Fibroblast of upper back skin (primary cell): ENCODE measurements at regions not wholly inside any gene's neighbourhood (a gene's known extent, or its start where the extent isn't known, plus 50 kb on each side); places are given as distances from the start of the nearest gene placed in this dataset.
"Not testable (repeated sequence)": the region's sequence is repeated elsewhere in the genome, so short reads cannot be mapped to it uniquely, and the experiment has no call there.

Source experiments
- DNase-seq: peaks from one replicate; pipeline ENCODE4 v3.0.0-alpha.2; 2013

GRCh38 chr14:25699981-25700380 is 650.0 kb upstream of the STXBP6 start:
- DNase-seq: no peak

DNA sequence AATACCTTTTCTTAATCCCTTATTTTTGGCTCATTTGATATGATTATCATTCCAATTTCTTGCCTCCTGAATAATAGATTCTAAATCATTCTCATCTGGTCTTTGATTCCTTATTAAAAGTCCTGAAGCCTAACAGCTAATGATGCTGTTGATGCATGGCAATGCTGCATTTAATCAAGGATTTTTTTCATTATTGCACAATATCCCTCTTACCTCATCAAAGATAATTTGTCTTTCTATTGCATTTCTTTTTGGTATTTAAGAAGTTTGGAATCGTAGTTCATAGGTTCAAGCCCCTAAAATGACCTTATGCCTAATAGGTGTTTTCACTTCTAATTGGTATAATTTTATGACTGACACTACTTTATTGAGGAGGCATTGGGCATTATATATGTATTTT is 648.2 kb upstream of the STXBP6 start:
- DNase-seq: no peak

DNA sequence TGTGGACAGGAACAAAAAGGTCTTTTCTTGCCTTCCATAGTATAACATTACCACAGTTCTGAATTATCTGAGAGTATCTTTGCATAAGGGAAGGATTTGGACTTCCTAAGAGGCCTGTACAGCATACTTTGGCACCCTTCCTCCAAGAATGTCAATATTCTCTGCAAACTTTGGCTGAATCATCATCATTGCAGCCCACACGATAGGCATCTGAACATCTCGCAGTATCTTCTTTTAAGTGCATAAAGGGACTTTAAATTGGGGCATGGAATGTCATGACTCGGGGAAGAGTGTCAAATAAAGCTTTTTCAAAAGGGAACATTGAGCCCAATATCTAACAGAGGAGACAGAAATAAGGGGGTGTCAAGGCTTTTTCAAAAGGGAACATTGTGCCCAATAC is 646.2 kb upstream of the STXBP6 start:
- no peak for DNase-seq

DNA sequence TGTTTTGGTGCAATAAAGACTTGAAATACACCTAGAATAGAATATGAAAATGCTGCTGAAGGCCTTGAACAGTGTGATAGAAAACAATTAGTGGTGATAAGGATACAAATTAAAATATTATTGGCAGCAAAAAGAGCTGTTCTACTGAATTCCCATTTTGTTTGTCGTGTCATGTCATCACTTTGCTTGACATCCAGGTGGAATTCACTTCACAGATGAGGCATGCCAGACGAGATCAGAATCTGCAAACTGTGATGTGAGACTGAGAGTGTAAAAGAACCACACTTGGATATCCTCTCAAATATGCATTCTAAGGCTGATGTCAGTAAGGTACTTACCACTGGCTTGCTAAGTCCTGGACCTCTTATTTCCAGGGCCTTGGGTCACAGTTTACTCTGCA is 635.1 kb upstream of the STXBP6 start:
- DNase-seq: no peak

DNA sequence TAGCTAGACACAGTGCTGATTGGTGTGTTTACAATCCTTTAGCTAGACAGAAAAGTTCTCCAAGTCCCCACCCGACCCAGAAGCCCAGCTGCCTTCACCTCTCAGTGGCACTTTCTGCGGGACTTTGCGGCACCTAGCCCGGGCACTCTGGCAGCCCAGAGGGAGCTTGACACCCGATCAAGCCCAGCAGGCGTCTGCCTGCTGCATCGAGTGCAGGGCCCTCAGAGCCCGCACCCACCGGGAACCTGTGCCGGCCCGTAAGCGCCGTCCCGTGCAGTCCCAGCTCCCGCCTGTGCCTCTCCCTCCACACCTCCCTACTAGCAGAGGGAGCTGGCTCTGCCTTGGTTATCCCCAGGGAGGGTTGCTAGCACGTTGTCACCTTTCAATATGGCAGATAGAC is 631.0 kb upstream of the STXBP6 start:
- DNase-seq: no peak

- DNase-seq: not testable (repeated sequence)
These were observed 630.6 kb upstream of the STXBP6 start for GRCh38 chr14:25680511-25680910.

DNA sequence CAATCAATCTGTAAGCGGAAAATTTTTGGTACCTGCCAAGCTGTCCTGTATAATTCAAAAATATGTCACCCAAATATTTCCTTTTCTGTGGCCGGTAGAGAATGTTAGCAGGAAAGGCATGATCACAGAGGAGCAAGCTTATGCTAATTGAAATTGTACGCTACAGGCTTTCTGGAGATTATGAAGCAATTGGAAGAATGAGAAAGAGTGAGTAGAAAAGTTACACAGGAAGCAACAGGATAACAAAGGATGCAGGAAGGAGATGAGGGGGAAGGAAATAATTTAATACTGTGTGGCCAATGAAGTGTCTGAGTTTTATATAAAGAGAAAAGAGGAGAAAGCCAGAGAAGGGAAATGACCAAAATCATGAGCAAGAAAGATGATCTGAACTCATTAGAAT is 627.2 kb upstream of the STXBP6 start:
- no peak for DNase-seq

GRCh38 chr14:25667387-25667786 is 617.4 kb upstream of the STXBP6 start:
- DNase-seq: no peak

DNA sequence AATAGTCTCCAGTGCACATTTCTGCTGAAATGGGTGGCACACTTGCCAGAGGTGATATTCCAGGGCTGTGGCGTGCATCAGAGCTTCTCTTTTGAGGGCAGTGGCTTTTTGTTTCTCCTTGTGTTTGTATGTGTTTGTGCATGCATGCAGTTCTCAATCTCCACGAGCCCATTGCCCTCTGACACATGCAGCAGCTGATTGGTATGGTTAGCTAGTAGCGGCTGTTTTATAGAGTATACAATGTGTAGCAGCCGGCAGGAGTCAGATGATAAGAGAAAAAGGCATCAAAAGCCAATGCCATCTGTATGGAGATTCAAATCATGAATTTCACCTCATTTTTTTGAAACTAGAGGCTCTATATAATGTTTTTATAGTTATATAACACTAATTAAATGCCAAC is 616.9 kb upstream of the STXBP6 start:
- no peak for DNase-seq

- no peak for DNase-seq
These were observed 609.0 kb upstream of the STXBP6 start for GRCh38 chr14:25658988-25659387.

GRCh38 chr14:25630447-25630846 is 580.5 kb upstream of the STXBP6 start:
- no peak for DNase-seq

- no peak for DNase-seq
These were observed 579.0 kb upstream of the STXBP6 start for GRCh38 chr14:25628978-25629377.

DNA sequence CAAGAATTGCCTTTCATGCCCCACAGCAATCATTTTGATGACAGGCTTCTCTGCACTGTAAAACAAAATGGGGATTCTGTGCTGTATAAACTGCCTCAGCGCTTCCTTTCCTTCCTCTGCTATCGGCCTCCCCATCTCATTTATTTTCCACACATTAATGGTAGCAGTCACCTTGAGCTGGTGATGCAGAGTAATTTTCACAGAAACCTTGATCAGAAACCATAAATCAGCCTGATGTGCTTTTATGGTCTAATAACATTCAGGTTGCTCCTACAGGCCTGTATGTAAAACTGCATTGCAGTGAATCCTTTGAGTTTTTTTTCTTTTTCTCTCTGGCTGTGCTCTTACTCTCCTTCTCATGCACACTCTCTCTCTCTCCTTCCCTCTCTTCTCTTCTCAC is 578.4 kb upstream of the STXBP6 start:
- no peak for DNase-seq

GRCh38 chr14:25626986-25627385 is 577.0 kb upstream of the STXBP6 start:
- no peak for DNase-seq

GRCh38 chr14:25622763-25623162 is 572.8 kb upstream of the STXBP6 start:
- DNase-seq: no peak

DNA sequence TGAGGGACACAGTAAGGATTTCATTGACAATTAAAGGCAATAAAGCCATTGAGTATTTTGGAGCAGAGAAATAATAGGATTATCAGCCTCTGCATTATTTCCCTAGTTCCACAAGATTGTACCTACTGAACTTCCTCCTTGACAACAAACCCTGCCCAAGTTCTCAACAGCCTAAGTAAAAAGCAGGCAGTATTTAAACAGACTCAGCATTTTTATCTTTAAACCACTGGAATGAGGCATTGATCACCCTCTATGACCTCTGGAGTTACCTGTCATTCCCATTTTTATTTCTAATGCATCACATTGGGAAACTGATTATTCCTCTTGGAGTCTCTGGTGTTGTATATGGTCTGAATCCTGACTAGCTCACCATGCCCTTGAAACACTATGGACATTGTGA is 570.6 kb upstream of the STXBP6 start:
- DNase-seq: no peak

DNA sequence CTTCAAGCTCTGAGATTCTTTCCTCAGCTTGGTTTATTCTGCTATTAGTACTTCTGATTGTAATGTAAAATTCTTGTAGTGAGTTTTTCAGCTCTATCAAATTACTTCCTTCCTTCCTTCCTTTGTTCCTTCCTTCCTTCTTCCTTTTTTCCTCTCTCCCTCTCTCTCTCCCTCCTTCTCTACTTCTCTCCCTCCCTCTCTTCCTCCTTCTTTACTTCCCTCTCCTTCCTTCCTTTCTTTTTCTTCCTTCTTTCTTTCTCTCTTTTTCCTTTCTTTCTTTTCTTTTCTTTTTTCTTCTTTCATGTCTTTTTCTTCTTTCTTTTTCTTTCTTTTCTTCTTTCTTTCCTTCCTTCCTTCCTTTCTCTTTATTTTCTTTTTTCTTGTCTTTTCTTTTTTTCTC is 565.2 kb upstream of the STXBP6 start:
- no peak for DNase-seq

DNA sequence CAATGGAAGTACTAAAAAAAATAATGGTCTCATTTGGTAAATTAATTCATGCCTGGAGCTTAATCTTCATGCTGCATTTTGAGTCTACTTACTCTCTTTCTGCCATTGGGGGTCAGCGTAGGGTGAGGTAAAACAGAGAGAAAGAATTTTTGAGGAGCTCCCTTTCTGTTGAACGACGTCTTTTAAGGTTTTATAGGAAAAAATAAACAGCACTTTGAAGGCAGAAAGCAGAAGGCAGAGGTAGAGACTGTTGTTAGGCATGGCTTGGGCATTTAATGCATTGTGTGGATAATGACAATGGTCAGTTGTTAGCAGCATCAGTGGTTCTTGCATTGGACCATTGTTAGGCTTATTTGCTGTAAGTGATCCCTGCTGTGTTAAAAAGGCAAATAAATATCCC is 557.2 kb upstream of the STXBP6 start:
- DNase-seq: no peak

DNA sequence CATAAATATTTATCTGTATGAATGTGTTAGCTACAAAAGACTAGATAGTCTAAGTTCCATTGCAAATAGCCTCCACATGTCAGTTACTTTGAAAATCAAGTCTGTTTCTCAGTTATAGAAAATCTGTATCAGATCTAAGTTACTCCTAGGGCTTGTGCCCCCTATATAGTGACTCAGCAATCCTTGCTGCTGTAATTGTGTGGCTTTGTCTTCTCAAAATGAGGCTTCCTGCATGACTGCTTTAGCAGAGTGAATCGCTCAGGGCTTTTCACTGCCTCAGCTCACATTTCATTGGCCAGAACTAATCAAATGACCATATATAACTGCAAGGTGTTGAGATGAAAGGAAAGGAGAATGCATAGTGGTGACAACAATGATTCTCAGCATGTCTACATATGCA is 552.2 kb upstream of the STXBP6 start:
- DNase-seq: no peak

DNA sequence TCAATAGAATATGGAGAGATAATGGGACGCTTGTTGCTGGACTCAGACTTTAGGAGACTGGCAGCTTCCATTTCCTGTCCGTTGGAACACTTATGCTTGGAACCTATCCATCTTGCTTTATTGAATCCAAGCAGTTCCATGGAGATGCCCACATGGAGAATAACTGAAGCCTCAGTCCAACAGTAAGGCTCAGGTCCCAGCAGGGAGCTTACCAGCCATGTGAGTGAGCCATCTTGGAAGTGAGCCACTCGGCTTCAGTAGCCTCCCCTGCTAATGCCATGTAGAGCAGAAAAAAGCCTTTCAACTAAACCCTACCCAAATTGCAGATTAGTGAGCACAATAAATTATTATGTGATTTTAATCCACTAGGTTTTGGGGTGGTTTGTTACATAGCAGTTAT is 538.8 kb upstream of the STXBP6 start:
- no peak for DNase-seq

DNA sequence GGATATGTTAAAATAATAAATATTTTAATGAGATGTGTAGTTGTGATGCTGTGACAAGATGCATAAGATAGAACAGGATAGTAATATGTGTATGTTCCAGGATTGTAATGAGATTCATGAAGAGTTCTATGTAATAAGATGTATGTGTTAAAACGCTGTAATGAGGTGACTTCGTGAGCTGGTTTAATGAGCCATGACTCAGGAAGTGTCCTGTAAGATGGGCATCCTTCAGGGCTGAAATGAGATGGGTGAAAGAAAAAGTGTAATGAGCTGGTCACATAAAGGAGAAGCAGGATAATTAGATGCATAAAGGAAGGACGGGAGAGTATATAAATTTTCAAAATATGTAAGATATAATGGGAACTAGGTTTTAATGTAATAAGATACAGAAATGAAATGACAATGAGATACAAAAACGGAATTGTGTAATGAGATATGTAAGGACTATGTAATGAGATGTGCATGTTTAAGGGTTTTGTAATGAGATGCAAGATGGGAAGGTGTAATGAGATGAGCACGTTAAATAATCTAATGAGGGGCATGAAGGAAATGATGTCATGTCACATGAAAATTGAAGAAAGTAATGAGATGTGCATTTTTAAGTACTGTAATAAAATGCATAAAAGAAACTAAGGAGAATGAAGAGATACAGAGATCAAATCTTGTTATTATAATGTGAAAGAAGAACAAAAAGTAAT is 524.8 kb upstream of the STXBP6 start:
- no peak for DNase-seq

DNA sequence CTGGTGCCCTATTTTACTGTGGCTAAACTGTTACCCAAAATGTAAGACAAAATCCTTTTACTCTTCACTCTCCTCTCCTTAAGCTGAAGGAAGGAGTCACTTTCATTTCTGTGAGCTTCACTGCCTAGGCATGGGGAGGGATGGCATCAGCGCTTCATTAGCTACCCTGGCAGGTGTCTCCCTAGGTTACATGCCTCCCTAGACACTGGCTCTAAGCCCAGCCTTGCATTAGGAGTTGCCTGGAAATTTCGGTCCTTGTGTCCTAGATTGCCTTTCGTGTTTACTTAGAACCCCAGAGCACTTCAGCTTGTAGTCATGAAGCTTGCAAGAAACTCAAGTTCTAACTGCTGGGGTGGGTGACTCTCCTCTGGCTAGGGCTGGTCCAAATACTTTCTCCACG is 520.5 kb upstream of the STXBP6 start:
- DNase-seq: no peak

GRCh38 chr14:25557466-25557865 is 507.5 kb upstream of the STXBP6 start:
- DNase-seq: no peak

DNA sequence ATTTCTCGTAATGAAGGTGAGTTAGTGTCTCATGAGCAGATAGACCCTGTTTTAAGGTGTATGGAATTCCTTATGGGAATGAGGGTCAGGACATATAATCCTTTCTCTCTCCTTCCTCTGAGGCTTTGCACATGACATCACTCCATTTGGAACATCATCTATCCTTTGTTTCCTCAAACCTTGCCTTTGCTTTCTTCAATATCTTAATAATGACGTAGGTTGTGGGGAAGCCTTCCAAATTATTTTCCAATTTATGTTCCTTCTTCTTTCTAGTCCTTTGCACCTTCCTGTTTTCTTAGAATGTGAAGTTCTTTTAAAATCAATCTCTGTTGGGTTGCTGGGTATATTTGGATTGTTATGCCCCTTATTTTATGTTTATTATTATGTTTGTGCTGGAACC is 502.9 kb upstream of the STXBP6 start:
- DNase-seq: no peak

DNA sequence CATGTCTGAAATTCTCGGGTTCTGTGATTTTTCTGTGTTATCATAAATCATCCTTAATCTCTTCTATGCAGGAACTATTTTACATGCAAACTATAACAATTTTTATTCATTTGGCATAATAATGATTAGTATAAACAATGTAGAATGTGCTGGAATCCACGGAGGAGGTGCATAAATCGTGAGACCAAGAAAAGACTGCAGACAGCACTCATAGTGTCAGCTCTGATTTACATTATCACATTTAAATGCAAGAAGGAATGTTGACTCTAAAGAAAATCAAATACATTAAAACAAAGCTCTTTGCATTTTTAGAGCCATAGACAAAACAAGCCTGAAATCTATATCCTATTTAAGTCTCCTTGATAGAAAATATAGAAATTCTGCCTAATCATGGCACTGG is 501.7 kb upstream of the STXBP6 start:
- no peak for DNase-seq

- no peak for DNase-seq
These were observed 496.9 kb upstream of the STXBP6 start for GRCh38 chr14:25546826-25547225.
